LoVo (cell line): ENCODE measurements at regions not wholly inside any gene's neighbourhood (a gene's known extent, or its start where the extent isn't known, plus 50 kb on each side); places are given as distances from the start of the nearest gene placed in this dataset.
"Not testable (repeated sequence)": the region's sequence is repeated elsewhere in the genome, so short reads cannot be mapped to it uniquely, and the experiment has no call there.

Experiments
- DNase-seq: peaks from one replicate; pipeline ENCODE4 v3.0.0-alpha.2; 2016; ENCODE audit warnings: low spot score

- DNase-seq = no peak
Observed at GRCh38 chr3:169029674-169030285, 633.7 kb downstream of the MECOM start.

DNA sequence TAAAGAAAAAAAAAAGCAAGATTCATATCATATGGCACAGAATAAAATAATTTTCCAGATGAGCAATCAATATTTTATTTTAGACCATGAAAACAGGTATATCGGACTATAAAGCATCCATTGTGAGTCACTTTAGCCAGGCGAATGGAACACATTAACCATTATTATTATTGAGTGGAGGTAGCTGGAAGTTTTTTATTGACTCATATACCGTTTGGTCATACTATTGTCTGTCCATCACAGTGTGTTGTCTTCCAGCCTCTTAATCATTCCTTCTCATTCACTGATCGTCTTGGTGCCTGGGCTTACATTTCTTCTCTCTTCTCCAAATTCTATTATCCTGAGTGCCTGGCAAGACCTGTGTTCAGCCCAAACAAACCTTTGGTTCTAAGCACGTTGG lies 634.8 kb downstream of the MECOM start:
- no peak for DNase-seq

DNA sequence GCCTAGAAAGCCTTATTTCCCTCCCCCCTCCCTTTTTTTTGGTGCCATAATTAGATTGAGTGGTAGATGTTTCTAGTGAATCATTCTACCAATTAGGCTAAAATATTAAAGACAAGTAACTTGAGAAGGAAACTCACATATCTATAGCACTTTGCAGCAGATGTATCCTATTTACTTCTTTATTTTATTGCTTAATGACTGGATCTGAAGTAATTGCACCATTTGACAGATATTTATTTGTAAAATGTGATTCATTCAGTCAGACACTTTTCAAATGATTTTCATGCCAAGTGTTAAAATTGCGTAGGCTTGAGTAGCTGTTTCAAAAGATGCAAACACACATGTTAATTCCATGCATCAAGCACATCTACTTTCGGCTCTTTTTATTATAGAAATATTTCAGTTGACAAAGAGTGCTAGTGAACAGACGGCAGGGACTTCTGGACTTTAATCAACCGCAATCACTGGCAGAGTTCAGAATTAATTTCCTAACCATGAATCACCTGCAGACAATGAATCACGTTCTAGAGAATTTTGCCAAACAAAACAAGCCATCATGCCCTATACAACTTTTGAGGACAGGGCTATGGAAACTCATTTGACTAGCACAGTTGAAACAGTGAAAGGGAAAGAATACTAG lies 636.8 kb downstream of the MECOM start:
- DNase-seq = peak; percentile 75

- DNase-seq = no peak
Observed at GRCh38 chr3:169022457-169022856, 641.1 kb downstream of the MECOM start.

DNA sequence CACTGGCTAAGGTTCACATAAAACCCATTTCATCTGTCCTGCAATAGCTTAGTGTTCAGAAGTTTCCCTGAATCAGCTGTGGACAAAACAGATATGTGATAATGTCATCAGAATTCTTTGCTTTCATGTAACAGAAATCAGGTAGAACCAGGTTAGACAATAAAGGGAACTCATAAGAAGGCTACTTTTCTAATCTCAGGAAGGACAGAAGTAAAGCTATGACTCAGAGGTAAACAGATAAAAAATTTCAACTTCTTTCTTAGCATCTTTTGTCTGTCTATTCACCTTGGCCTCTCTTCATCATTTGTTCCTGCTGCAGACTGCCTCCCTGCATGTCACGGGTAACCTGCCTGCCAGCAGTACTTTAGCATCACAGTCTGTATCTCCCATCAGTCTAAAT lies 643.1 kb downstream of the MECOM start:
- no peak for DNase-seq

- DNase-seq = no peak
Observed at GRCh38 chr3:169009453-169009852, 654.1 kb downstream of the MECOM start.

- DNase-seq = no peak
Observed at GRCh38 chr3:169008776-169009358, 654.6 kb downstream of the MECOM start.

- DNase-seq = no peak
Observed at GRCh38 chr3:169007145-169007544, 656.4 kb downstream of the MECOM start.

GRCh38 chr3:169006398-169006797 lies 657.1 kb downstream of the MECOM start:
- not testable (repeated sequence) for DNase-seq

- DNase-seq = no peak
Observed at GRCh38 chr3:169002689-169003088, 660.8 kb downstream of the MECOM start.

GRCh38 chr3:168998792-168999191 lies 664.7 kb downstream of the MECOM start:
- DNase-seq = no peak

GRCh38 chr3:168997488-168997887 lies 666.0 kb downstream of the MECOM start:
- DNase-seq = no peak

GRCh38 chr3:168996622-168997021 lies 666.9 kb downstream of the MECOM start:
- no peak for DNase-seq

- no peak for DNase-seq
Observed at GRCh38 chr3:168995129-168995528, 668.4 kb downstream of the MECOM start.

DNA sequence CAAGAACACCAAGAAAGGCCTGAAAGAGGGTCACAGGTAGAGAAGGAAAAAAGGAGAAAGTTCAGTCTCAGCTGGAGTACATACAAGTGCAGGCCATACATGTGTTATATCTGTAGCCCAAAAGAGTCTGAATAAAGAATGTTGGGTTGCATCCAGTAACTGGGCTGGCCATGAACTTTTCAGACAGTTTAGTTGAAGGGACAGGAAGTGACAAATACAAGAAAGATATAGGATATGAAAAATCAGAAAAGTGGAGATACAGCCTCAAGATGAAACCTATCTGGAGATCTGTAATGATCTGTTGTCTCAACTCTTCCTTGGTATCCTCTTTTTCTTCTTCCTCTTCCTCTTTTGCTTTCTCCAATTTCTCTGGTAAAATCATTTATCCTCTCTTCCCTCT lies 671.7 kb downstream of the MECOM start:
- no peak for DNase-seq

- no peak for DNase-seq
Observed at GRCh38 chr3:168990621-168991020, 672.9 kb downstream of the MECOM start.

GRCh38 chr3:168990134-168990533 lies 673.4 kb downstream of the MECOM start:
- no peak for DNase-seq

DNA sequence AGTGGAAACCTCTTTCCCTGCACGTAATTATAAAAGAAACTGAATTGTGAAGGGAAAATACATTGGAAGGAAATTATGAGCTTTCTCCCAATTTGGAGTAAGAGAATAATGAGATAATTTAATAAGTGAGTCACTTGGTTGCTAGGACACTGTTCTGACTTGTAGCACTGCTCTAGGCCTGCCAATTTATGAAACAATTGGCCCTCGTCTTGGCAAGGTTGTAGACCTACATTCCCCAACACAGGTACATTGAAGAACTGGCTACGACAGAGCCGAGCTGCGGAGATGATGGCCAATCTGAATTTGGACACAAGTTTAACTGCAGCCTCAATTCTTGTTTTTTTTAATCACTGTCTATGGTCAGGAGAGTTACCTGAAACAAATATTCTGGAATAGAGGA lies 674.1 kb downstream of the MECOM start:
- no peak for DNase-seq

DNA sequence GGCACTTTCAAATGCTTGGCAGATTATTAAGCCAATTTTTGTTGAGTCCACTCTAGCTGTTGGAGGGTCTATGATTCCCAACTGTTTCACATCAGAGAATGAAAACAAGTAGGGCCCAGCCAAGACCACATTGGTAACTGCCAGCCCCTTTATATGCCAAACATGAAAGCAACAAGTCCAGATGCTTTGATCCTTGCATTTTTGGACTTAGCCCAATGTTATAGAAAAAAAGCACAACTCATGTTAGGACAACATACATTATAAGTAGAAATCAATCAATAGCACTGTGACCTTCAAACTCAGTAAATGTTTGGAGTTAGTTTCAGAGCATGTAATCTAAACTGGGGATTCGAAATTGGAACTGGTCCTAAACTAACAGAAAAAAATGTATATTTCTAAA lies 674.7 kb downstream of the MECOM start:
- DNase-seq = no peak

DNA sequence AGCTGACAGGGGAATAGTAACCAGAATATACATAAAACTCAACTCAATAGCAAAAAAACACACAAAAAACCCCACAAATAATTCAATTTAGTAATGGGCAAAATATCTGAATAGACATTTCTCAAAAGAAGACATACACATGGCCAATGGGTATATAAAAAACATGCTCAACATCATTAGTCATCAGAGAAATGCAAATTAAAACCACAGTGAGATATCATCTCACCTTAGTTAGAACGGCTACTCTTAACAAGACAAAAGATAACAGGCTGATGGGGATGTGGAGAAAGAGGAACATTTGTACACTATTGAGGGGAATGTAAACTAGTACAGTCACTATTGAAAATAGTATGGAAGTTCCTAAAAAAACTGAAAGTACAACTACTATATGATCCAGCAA lies 678.6 kb downstream of the MECOM start:
- no peak for DNase-seq

DNA sequence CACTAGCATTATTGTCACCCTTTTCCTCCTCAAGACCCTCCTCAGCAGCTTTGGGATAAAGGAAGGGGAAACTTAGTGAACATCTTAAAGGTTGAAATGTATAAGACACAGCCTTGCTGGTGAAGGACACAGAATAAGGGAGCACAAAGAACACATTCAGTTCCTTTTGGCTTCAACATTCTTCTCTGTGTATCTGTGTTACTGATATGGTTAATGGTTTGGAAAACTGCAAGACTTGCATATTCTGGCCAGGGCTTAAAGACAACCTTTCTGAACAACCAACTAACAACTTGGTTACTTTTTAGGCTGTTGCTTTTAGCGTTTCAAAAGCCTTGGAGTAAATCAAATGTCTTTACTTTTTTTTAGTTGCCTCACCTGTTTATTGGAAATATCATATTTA lies 680.5 kb downstream of the MECOM start:
- no peak for DNase-seq

- DNase-seq = no peak
Observed at GRCh38 chr3:168981396-168981795, 682.1 kb downstream of the MECOM start.

DNA sequence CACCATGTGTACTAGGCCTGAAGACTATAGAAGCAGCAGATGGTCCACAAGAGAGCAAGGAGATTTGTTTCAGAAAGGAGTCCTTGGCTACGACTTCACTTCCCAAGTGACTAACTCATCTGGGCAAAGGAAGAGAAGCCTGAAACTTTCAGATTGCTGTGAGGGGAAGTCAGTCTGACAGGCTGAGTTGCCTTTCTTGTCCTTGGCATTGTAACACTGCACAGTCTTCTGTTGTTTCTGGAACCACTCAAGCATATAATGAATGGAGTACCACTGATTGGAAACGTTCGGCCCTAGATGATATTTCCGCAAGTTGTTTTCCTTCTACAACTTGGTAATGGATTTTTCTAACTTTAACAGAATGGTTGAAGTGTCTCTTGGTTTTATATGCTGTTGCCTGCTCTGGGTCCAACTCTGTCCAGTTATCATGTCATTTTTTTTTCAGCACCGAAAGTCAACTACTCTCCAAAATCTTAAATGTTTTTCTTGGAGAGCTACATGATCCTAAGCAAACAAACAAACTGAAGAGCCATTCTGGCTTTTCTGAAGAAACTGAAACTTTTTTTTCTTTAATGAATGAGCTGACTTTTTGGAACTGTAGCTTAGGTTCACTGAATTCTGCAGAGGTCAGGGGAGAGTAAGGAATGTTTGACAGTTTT lies 685.7 kb downstream of the MECOM start:
- no peak for DNase-seq
